SK-N-SH treated with all-trans-retinoic acid at 6 μM for 48 hours (cell line): ENCODE measurements at regions not wholly inside any gene's neighbourhood (a gene's known extent, or its start where the extent isn't known, plus 50 kb on each side); places are given as distances from the start of the nearest gene placed in this dataset.
A peak's percentile ranks its signal among the peaks of the same experiment; 100 is the strongest.

Source experiments
- ATAC-seq: fragments of 200-7000 bp; cut with Tn5 transposase; 3 replicates; pipeline ENCODE4 v1.9.1; 2020; ENCODE audit warnings: mild to moderate bottlenecking, moderate library complexity
- ARNTL ChIP-seq: fragments of 450-650 bp; formaldehyde crosslinking; IDR thresholded peaks from 2 replicates; pipeline ENCODE4 v1.5.0; 2020; ENCODE audit warnings: low read depth, mild to moderate bottlenecking, moderate library complexity, borderline replicate concordance
- BACH2 ChIP-seq: fragments of 250-450 bp; sonication (Bioruptor Pico); IDR thresholded peaks from 2 replicates; pipeline ENCODE4 v1.9.0; 2021; ENCODE audit warnings: mild to moderate bottlenecking, borderline replicate concordance
- CSDC2 ChIP-seq: fragments of 250-450 bp; sonication (Bioruptor Pico); IDR thresholded peaks from 2 replicates; pipeline ENCODE4 v1.5.0; 2020; ENCODE audit warnings: mild to moderate bottlenecking, moderate library complexity
- ESRRG ChIP-seq: fragments of 250-450 bp; sonication (Bioruptor Pico); IDR thresholded peaks from 2 replicates; pipeline ENCODE4 v1.6.1; 2021; ENCODE audit warnings: mild to moderate bottlenecking
- GLIS3 ChIP-seq: fragments of 250-450 bp; sonication (Bioruptor Pico); IDR thresholded peaks from 2 replicates; pipeline ENCODE4 v1.5.0; 2020; ENCODE audit warnings: mild to moderate bottlenecking, moderate library complexity
- ISL1 ChIP-seq: fragments of 250-450 bp; sonication (Bioruptor Pico); IDR thresholded peaks from 2 replicates; pipeline ENCODE4 v2.1.2; 2022; ENCODE audit warnings: mild to moderate bottlenecking, moderate library complexity
- OSR1 ChIP-seq: fragments of 250-450 bp; sonication (Bioruptor Pico); IDR thresholded peaks from 2 replicates; pipeline ENCODE4 v1.8.0; 2022; ENCODE audit warnings: moderate library complexity, mild to moderate bottlenecking, inconsistent platforms
- PPARA ChIP-seq: fragments of 250-450 bp; sonication (Bioruptor Pico); IDR thresholded peaks from 2 replicates; pipeline ENCODE4 v1.5.0; 2020; ENCODE audit warnings: mild to moderate bottlenecking, borderline replicate concordance
- RARB ChIP-seq: fragments of 250-450 bp; sonication (Bioruptor Pico); IDR thresholded peaks from 2 replicates; pipeline ENCODE4 v1.8.0; 2021; ENCODE audit warnings: mild to moderate bottlenecking, moderate library complexity
- SNAI2 ChIP-seq: fragments of 250-450 bp; sonication (Bioruptor Pico); IDR thresholded peaks from 2 replicates; pipeline ENCODE4 v1.5.0; 2020; ENCODE audit warnings: mild to moderate bottlenecking, moderate library complexity
- TCF4 ChIP-seq: fragments of 250-450 bp; sonication (Bioruptor Pico); IDR thresholded peaks from 2 replicates; pipeline ENCODE4 v1.8.0; 2021; ENCODE audit warnings: mild to moderate bottlenecking, moderate library complexity, borderline replicate concordance
- TOX ChIP-seq: fragments of 250-450 bp; sonication (Bioruptor Pico); IDR thresholded peaks from 2 replicates; pipeline ENCODE4 v1.8.0; 2021; ENCODE audit warnings: mild to moderate bottlenecking, moderate library complexity, borderline replicate concordance
- ZC3H10 ChIP-seq: fragments of 250-450 bp; sonication (Bioruptor Pico); IDR thresholded peaks from 2 replicates; pipeline ENCODE4 v1.5.1; 2021; ENCODE audit warnings: mild to moderate bottlenecking, moderate library complexity
- ZFP3 ChIP-seq: fragments of 250-450 bp; sonication (Bioruptor Pico); IDR thresholded peaks from 2 replicates; pipeline ENCODE4 v1.5.0; 2020; ENCODE audit warnings: mild to moderate bottlenecking, moderate library complexity
- ZFP30 ChIP-seq: fragments of 450-650 bp; formaldehyde crosslinking; IDR thresholded peaks from 2 replicates; pipeline ENCODE4 v1.5.0; 2022; ENCODE audit warnings: mild to moderate bottlenecking, moderate library complexity
- ZNF565 ChIP-seq: fragments of 450-650 bp; formaldehyde crosslinking; conservative IDR thresholded peaks from 2 replicates; pipeline ENCODE4 v1.5.0; 2020; ENCODE audit warnings: low read depth, mild to moderate bottlenecking, moderate library complexity
- ZNF8 ChIP-seq: fragments of 450-650 bp; formaldehyde crosslinking; IDR thresholded peaks from 2 replicates; pipeline ENCODE4 v1.5.0; 2020; ENCODE audit warnings: mild to moderate bottlenecking, moderate library complexity
- TF ChIP-seq, protein P1 (sequence below): fragments of 250-450 bp; sonication (Bioruptor Pico); IDR thresholded peaks from 2 replicates; pipeline ENCODE4 v1.5.0; 2020; ENCODE audit warnings: mild to moderate bottlenecking, moderate library complexity
- TF ChIP-seq, protein P2 (sequence below): fragments of 250-450 bp; sonication (Bioruptor Pico); IDR thresholded peaks from 2 replicates; pipeline ENCODE4 v1.8.0; 2020; ENCODE audit warnings: mild to moderate bottlenecking, moderate library complexity, borderline replicate concordance
- TF ChIP-seq, protein P3 (sequence below): fragments of 250-450 bp; sonication (Bioruptor Pico); IDR thresholded peaks from 2 replicates; pipeline ENCODE4 v1.5.1; 2021; ENCODE audit warnings: mild to moderate bottlenecking, moderate library complexity
- TF ChIP-seq, protein P4 (sequence below): fragments of 250-450 bp; sonication (Bioruptor Pico); IDR thresholded peaks from 2 replicates; pipeline ENCODE4 v1.8.0; 2021; ENCODE audit warnings: low read depth, mild to moderate bottlenecking, moderate library complexity, borderline replicate concordance

DNA sequence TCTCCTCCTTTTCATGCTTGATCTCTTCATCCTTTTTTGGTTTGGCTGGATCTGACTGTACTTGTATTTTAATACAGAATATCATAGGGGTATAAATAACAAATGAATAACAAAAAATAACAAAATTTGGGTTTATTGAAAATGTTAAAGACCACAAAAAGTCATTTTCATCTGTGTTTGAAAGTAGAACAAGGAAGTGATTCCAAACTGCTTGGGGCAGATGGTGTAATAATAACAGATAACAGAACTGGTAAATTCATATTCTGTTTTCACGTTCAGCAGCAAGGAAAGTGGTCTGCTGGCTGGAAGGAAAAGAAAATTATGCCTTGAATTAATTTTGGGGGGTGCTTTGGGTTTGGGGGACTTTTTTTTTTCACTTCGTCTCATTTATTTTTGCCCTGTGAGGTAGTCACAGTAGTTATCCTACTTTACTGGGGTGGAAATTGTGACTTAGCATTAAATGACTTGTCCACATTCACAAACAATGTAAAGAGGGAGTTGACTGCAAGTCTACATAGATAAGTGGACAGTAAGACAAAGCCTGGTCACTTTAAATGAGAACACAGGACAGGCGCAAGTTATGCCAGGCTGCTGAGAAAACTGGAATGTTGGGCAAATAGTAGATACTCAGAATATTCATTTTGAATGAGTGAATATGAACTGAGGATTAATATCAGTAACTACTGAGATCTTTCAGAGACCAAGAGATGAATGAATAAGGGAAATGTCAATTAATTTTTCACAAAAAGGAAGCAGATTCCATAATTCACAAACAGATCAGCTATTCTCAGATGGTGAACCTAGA lies 193.9 kb upstream of the CITED2 start:
- peak; percentile 65 for ATAC-seq
- no peak for TF ChIP-seq ZNF565 (CRISPR knock-in tag)
- no peak for TF ChIP-seq ESRRG (CRISPR knock-in tag)
- TF ChIP-seq, protein P1, sequence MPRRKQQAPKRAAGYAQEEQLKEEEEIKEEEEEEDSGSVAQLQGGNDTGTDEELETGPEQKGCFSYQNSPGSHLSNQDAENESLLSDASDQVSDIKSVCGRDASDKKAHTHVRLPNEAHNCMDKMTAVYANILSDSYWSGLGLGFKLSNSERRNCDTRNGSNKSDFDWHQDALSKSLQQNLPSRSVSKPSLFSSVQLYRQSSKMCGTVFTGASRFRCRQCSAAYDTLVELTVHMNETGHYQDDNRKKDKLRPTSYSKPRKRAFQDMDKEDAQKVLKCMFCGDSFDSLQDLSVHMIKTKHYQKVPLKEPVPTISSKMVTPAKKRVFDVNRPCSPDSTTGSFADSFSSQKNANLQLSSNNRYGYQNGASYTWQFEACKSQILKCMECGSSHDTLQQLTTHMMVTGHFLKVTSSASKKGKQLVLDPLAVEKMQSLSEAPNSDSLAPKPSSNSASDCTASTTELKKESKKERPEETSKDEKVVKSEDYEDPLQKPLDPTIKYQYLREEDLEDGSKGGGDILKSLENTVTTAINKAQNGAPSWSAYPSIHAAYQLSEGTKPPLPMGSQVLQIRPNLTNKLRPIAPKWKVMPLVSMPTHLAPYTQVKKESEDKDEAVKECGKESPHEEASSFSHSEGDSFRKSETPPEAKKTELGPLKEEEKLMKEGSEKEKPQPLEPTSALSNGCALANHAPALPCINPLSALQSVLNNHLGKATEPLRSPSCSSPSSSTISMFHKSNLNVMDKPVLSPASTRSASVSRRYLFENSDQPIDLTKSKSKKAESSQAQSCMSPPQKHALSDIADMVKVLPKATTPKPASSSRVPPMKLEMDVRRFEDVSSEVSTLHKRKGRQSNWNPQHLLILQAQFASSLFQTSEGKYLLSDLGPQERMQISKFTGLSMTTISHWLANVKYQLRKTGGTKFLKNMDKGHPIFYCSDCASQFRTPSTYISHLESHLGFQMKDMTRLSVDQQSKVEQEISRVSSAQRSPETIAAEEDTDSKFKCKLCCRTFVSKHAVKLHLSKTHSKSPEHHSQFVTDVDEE = no peak
- TF ChIP-seq PPARA (CRISPR knock-in tag) = no peak
- TF ChIP-seq ZFP3 (CRISPR knock-in tag) = no peak
- no peak for TF ChIP-seq ZFP30

DNA sequence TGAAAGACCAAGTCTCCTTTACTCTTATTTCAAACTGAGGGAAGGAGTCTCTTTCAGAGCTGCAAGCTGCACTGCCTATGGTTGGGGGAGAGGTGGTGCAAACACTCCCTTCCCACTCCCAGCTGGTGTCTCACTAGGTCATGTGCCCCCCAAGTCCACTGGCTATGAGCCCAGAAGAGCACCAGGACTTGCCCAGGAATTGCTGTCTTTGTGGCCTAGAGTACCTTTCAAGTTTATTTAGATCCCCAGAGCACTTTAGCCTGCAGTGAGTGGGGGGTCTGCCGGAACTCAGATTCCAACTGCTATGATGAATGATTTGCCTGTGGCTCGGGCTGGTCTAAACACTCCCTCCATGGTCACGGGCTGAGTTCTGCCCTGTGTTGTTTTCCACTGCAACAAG lies 192.6 kb upstream of the CITED2 start:
- no peak for ATAC-seq
- no peak for TF ChIP-seq BACH2 (CRISPR knock-in tag)
- TF ChIP-seq, protein P1 = no peak
- TF ChIP-seq ISL1 = no peak
- no peak for TF ChIP-seq OSR1
- TF ChIP-seq ZFP30 = no peak
- no peak for TF ChIP-seq TCF4
- TF ChIP-seq ESRRG (CRISPR knock-in tag) = no peak
- TF ChIP-seq ZFP3 (CRISPR knock-in tag) = no peak
- TF ChIP-seq, protein P2, sequence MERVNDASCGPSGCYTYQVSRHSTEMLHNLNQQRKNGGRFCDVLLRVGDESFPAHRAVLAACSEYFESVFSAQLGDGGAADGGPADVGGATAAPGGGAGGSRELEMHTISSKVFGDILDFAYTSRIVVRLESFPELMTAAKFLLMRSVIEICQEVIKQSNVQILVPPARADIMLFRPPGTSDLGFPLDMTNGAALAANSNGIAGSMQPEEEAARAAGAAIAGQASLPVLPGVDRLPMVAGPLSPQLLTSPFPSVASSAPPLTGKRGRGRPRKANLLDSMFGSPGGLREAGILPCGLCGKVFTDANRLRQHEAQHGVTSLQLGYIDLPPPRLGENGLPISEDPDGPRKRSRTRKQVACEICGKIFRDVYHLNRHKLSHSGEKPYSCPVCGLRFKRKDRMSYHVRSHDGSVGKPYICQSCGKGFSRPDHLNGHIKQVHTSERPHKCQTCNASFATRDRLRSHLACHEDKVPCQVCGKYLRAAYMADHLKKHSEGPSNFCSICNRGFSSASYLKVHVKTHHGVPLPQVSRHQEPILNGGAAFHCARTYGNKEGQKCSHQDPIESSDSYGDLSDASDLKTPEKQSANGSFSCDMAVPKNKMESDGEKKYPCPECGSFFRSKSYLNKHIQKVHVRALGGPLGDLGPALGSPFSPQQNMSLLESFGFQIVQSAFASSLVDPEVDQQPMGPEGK = no peak
- no peak for TF ChIP-seq GLIS3
- TF ChIP-seq CSDC2 = no peak
- no peak for TF ChIP-seq ZNF8
- no peak for TF ChIP-seq ZNF565 (CRISPR knock-in tag)
- TF ChIP-seq PPARA (CRISPR knock-in tag) = no peak
- no peak for TF ChIP-seq ARNTL (CRISPR knock-in tag)
- no peak for TF ChIP-seq SNAI2 (CRISPR knock-in tag)
- TF ChIP-seq, protein P3, sequence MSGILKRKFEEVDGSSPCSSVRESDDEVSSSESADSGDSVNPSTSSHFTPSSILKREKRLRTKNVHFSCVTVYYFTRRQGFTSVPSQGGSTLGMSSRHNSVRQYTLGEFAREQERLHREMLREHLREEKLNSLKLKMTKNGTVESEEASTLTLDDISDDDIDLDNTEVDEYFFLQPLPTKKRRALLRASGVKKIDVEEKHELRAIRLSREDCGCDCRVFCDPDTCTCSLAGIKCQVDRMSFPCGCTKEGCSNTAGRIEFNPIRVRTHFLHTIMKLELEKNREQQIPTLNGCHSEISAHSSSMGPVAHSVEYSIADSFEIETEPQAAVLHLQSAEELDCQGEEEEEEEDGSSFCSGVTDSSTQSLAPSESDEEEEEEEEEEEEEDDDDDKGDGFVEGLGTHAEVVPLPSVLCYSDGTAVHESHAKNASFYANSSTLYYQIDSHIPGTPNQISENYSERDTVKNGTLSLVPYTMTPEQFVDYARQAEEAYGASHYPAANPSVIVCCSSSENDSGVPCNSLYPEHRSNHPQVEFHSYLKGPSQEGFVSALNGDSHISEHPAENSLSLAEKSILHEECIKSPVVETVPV = no peak
- TF ChIP-seq TOX (CRISPR knock-in tag) = no peak
- TF ChIP-seq, all 23 proteins: peak for 0

DNA sequence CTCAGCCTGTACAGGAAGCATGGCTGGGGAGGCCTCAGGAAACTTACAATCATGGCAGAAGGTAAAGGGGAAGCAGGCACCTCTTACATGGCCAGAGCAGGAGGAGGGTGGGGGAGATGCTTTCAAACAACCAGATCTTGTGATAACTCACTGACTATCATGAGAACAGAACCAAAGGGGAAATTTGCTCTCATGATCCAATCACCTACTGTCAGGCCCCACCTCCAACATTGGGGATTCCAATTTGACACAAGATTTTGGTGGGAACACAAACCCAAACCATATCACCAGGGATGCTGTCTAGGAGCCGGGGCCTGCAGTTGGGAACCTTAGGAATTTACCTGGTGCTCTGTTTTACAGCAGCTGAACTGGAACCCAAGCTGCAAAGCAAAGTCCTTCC lies 191.1 kb upstream of the CITED2 start:
- no peak for ATAC-seq
- no peak for TF ChIP-seq CSDC2
- TF ChIP-seq ZNF8 = no peak
- TF ChIP-seq, protein P4, sequence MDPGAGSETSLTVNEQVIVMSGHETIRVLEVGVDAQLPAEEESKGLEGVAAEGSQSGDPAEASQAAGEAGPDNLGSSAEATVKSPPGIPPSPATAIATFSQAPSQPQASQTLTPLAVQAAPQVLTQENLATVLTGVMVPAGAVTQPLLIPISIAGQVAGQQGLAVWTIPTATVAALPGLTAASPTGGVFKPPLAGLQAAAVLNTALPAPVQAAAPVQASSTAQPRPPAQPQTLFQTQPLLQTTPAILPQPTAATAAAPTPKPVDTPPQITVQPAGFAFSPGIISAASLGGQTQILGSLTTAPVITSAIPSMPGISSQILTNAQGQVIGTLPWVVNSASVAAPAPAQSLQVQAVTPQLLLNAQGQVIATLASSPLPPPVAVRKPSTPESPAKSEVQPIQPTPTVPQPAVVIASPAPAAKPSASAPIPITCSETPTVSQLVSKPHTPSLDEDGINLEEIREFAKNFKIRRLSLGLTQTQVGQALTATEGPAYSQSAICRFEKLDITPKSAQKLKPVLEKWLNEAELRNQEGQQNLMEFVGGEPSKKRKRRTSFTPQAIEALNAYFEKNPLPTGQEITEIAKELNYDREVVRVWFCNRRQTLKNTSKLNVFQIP = no peak
- no peak for TF ChIP-seq ISL1
- TF ChIP-seq, protein P1 = no peak
- TF ChIP-seq OSR1 = no peak
- TF ChIP-seq ZC3H10 (CRISPR knock-in tag) = no peak
- TF ChIP-seq, protein P2 = no peak
- TF ChIP-seq TOX (CRISPR knock-in tag) = no peak
- TF ChIP-seq PPARA (CRISPR knock-in tag) = no peak
- no peak for TF ChIP-seq ARNTL (CRISPR knock-in tag)
- TF ChIP-seq RARB (CRISPR knock-in tag) = no peak
- TF ChIP-seq ZFP30 = no peak
- TF ChIP-seq ESRRG (CRISPR knock-in tag) = no peak
